Karpas-422 (cell line): ENCODE measurements at regions not wholly inside any gene's neighbourhood (a gene's known extent, or its start where the extent isn't known, plus 50 kb on each side); places are given as distances from the start of the nearest gene placed in this dataset.
"Not testable (repeated sequence)": the region's sequence is repeated elsewhere in the genome, so short reads cannot be mapped to it uniquely, and the experiment has no call there.

Experiments
- DNase-seq: peaks from one replicate; pipeline ENCODE4 v3.0.0-alpha.2; 2015
- H2AFZ ChIP-seq: fragments of 200-600 bp; sonication (generic); 2 replicates; pipeline ENCODE4 v1.6.1; 2014; ENCODE audit warnings: antibody characterized with exemption, low read length, mixed read lengths
- H3K27ac ChIP-seq: fragments of 200-600 bp; sonication (generic); 2 replicates; pipeline ENCODE4 v1.5.1; 2014; ENCODE audit warnings: mild to moderate bottlenecking, low read length, moderate library complexity
- H3K27me3 ChIP-seq: fragments of 200-600 bp; sonication (generic); 2 replicates; pipeline ENCODE4 v1.6.1; 2014; ENCODE audit warnings: low read length, mixed read lengths
- H3K36me3 ChIP-seq: fragments of 200-600 bp; sonication (generic); 2 replicates; pipeline ENCODE4 v1.6.1; 2014; ENCODE audit warnings: low read length, mixed read lengths; ENCODE audit not compliant: insufficient read depth
- H3K4me1 ChIP-seq: fragments of 200-600 bp; sonication (generic); 2 replicates; pipeline ENCODE4 v1.6.1; 2014; ENCODE audit warnings: mild to moderate bottlenecking, low read length, mixed read lengths
- H3K4me2 ChIP-seq: fragments of 200-600 bp; sonication (generic); 2 replicates; pipeline ENCODE4 v1.6.1; 2014; ENCODE audit warnings: low read length, low read depth, mild to moderate bottlenecking; ENCODE audit not compliant: poor library complexity, severe bottlenecking
- H3K4me3 ChIP-seq: fragments of 200-600 bp; sonication (generic); 2 replicates; pipeline ENCODE4 v1.5.1; 2014; ENCODE audit warnings: mild to moderate bottlenecking, antibody characterized with exemption, low read length, mixed read lengths
- H3K79me2 ChIP-seq: fragments of 200-600 bp; sonication (generic); 2 replicates; pipeline ENCODE4 v1.6.1; 2014; ENCODE audit warnings: mild to moderate bottlenecking, low read length, mixed read lengths
- H3K9ac ChIP-seq: fragments of 200-600 bp; sonication (generic); 2 replicates; pipeline ENCODE4 v1.6.0; 2014; ENCODE audit warnings: low read length
- H3K9me2 ChIP-seq: fragments of 200-600 bp; sonication (generic), shearing (Covaris generic); replicated peaks from 2 replicates; pipeline ENCODE4 v1.6.0; 2014; ENCODE audit warnings: mild to moderate bottlenecking, low read length, moderate library complexity; ENCODE audit not compliant: insufficient read depth
- H3K9me3 ChIP-seq: fragments of 300-700, 200-600 bp; sonication (generic); 2 replicates; pipeline ENCODE4 v1.6.1; 2014; ENCODE audit warnings: low read length, mixed read lengths
- H4K20me1 ChIP-seq: fragments of 200-600 bp; sonication (generic); 2 replicates; pipeline ENCODE4 v1.6.1; 2014; ENCODE audit warnings: mild to moderate bottlenecking, antibody characterized with exemption, low read length, low read depth; ENCODE audit not compliant: insufficient read depth

- no peaks in the 10 kb centered on the region for H3K9me3 ChIP-seq
- no peaks in the 10 kb centered on the region for H3K4me1 ChIP-seq
- H4K20me1 ChIP-seq = no peaks in the 10 kb centered on the region
- no peak overlapping the region for H3K27ac ChIP-seq
- H3K36me3 ChIP-seq = no peaks in the 10 kb centered on the region
- DNase-seq = no peak
- no peak overlapping the region for H3K9ac ChIP-seq
- H3K4me2 ChIP-seq = no peak overlapping the region
- no peaks in the 10 kb centered on the region for H3K27me3 ChIP-seq
- H2AFZ ChIP-seq = no peak overlapping the region
- H3K79me2 ChIP-seq = no peaks in the 10 kb centered on the region
- no peak overlapping the region for H3K4me3 ChIP-seq
- H3K9me2 ChIP-seq = no peaks in the 10 kb centered on the region
Measured at GRCh38 chr1:213782941-213783672, 204.7 kb upstream of the PROX1 start.

GRCh38 chr1:213783893-213784292 lies 203.9 kb upstream of the PROX1 start:
- no peak overlapping the region for H3K4me2 ChIP-seq
- H3K27ac ChIP-seq = no peak overlapping the region
- no peaks in the 10 kb centered on the region for H3K9me2 ChIP-seq
- H4K20me1 ChIP-seq = no peaks in the 10 kb centered on the region
- H3K27me3 ChIP-seq = no peaks in the 10 kb centered on the region
- DNase-seq = no peak
- H3K79me2 ChIP-seq = no peaks in the 10 kb centered on the region
- H3K9me3 ChIP-seq = no peaks in the 10 kb centered on the region
- H3K9ac ChIP-seq = no peak overlapping the region
- no peak overlapping the region for H3K4me3 ChIP-seq
- no peaks in the 10 kb centered on the region for H3K36me3 ChIP-seq
- no peak overlapping the region for H2AFZ ChIP-seq
- no peaks in the 10 kb centered on the region for H3K4me1 ChIP-seq

DNA sequence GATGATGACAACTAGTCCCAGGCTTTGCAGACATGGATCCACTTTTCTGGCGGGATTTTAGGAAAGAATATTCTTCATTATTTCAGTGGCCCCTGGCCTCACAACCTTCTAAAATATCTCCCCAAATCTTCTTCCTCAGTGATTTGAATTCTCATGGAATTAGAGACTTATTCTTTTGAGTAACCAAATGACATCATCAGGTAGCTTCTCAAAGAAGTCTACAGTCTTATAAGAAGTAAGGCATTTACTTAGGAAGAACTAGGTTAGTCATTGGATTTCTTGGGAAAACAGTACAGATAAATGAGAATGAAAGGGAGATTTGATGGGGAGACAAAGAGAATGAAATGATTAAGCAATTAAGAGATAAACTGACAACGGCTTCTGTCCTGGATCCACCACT lies 201.1 kb upstream of the PROX1 start:
- Histone ChIP-seq H3K27me3 (no peaks in the 10 kb centered on the region), H3K27ac (no peak overlapping the region), H3K9me3 (no peaks in the 10 kb centered on the region), H3K4me3 (no peak overlapping the region), H3K9me2 (no peaks in the 10 kb centered on the region), H3K4me2 (no peak overlapping the region), H4K20me1 (no peaks in the 10 kb centered on the region), H3K9ac (no peak overlapping the region), H3K36me3 (no peaks in the 10 kb centered on the region), H2AFZ (no peak overlapping the region), H3K4me1 (no peaks in the 10 kb centered on the region), H3K79me2 (no peaks in the 10 kb centered on the region)
- DNase-seq = no peak

GRCh38 chr1:213790565-213790964 lies 197.2 kb upstream of the PROX1 start:
- Histone ChIP-seq H3K27ac (no peak overlapping the region), H3K79me2 (no peaks in the 10 kb centered on the region), H3K4me1 (no peaks in the 10 kb centered on the region), H3K27me3 (no peaks in the 10 kb centered on the region), H3K4me3 (no peak overlapping the region), H2AFZ (no peak overlapping the region), H3K9ac (no peak overlapping the region), H3K36me3 (no peaks in the 10 kb centered on the region), H3K9me3 (no peaks in the 10 kb centered on the region), H4K20me1 (no peaks in the 10 kb centered on the region), H3K9me2 (no peaks in the 10 kb centered on the region), H3K4me2 (no peak overlapping the region)
- no peak for DNase-seq

DNA sequence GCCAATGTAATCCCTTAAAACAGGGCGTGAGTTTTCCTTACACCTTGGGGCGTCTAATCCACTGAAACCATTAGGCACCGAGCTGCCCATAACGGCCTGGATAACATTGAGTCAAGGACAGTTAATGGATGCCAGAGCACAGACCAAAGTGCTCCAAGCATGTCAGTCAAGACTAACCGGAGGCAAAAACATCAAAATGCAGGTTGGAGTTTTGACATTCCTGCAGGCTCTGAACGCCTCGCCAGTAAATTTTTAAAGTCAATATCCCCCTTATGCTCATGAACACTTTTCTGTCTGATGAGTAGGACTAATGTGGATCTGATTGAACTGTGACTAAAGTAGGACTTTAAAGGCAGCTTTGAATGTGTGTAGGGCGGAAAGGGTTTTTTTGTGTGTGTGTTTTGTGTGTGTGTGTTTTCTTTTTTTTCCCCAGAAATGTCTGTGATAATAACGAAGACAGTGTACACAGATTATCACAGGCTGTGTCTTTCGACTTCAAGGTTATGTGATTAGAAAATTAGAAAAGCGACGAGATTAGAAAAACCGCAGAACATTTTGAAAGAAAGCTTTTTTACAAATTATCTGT lies 194.2 kb upstream of the PROX1 start:
- Histone ChIP-seq H3K27ac (no peak overlapping the region), H3K4me2 (no peak overlapping the region), H3K4me3 (no peak overlapping the region), H3K36me3 (no peaks in the 10 kb centered on the region), H3K9ac (no peak overlapping the region), H3K4me1 (no peaks in the 10 kb centered on the region), H4K20me1 (no peaks in the 10 kb centered on the region), H2AFZ (no peak overlapping the region), H3K79me2 (no peaks in the 10 kb centered on the region), H3K9me3 (no peaks in the 10 kb centered on the region), H3K27me3 (no peaks in the 10 kb centered on the region), H3K9me2 (no peaks in the 10 kb centered on the region)
- DNase-seq = no peak

- Histone ChIP-seq H3K9ac (no peak overlapping the region), H3K4me1 (no peaks in the 10 kb centered on the region), H3K27ac (no peak overlapping the region), H3K4me2 (no peak overlapping the region), H3K4me3 (no peak overlapping the region), H3K9me2 (no peaks in the 10 kb centered on the region), H3K36me3 (no peaks in the 10 kb centered on the region), H3K79me2 (no peaks in the 10 kb centered on the region), H2AFZ (no peak overlapping the region), H3K9me3 (no peaks in the 10 kb centered on the region), H4K20me1 (no peaks in the 10 kb centered on the region), H3K27me3 (no peaks in the 10 kb centered on the region)
- no peak for DNase-seq
Measured at GRCh38 chr1:213796525-213796924, 191.2 kb upstream of the PROX1 start.

DNA sequence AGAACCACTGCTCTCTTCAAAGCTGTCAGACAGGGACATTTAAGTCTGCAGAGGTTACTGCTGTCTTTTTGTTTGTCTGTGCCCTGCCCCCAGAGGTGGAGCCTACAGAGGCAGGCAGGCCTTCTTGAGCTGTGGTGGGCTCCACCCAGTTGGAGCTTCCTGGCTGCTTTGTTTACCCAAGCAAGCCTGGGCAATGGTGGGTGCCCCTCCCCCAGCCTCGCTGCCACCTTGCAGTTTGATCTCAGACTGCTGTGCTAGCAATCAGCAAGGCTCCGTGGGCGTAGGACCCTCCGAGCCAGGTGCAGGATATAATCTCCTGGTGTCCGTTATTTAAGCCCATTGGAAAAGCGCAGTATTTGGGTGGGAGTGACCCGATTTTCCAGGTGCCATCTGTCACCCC lies 179.5 kb upstream of the PROX1 start:
- not testable (repeated sequence) for H3K9me2 ChIP-seq, H3K4me3 ChIP-seq, H3K9ac ChIP-seq, H3K27ac ChIP-seq, H3K4me1 ChIP-seq, H3K27me3 ChIP-seq, H4K20me1 ChIP-seq, H3K79me2 ChIP-seq, H3K9me3 ChIP-seq, H3K36me3 ChIP-seq, H2AFZ ChIP-seq, H3K4me2 ChIP-seq, DNase-seq

- DNase-seq = no peak
- H2AFZ ChIP-seq = no peak overlapping the region
- no peak overlapping the region for H3K27ac ChIP-seq
- no peaks in the 10 kb centered on the region for H3K36me3 ChIP-seq
- H4K20me1 ChIP-seq = no peaks in the 10 kb centered on the region
- H3K27me3 ChIP-seq = no peaks in the 10 kb centered on the region
- no peaks in the 10 kb centered on the region for H3K79me2 ChIP-seq
- no peaks in the 10 kb centered on the region for H3K9me2 ChIP-seq
- H3K4me1 ChIP-seq = no peaks in the 10 kb centered on the region
- no peak overlapping the region for H3K4me2 ChIP-seq
- H3K9me3 ChIP-seq = no peaks in the 10 kb centered on the region
- no peak overlapping the region for H3K9ac ChIP-seq
- H3K4me3 ChIP-seq = no peak overlapping the region
Measured at GRCh38 chr1:213817156-213817555, 170.6 kb upstream of the PROX1 start.
